NCI-H2029 (cell line): ENCODE measurements at regions not wholly inside any gene's neighbourhood (a gene's known extent, or its start where the extent isn't known, plus 50 kb on each side); places are given as distances from the start of the nearest gene placed in this dataset.
A peak's percentile ranks its signal among the peaks of the same experiment; 100 is the strongest.

Experiments used
- DNase-seq: peaks from one replicate; lab custom pipeline; 2025; lab: John Stamatoyannopoulos, UW

- DNase-seq = no peak
Measured at GRCh38 chr7:7051206-7051877, 131.0 kb upstream of the C1GALT1 start.

GRCh38 chr7:7054252-7054830 lies 128.0 kb upstream of the C1GALT1 start:
- no peak for DNase-seq

GRCh38 chr7:7060828-7061599 lies 121.3 kb upstream of the C1GALT1 start:
- no peak for DNase-seq

GRCh38 chr7:7077945-7078344 lies 104.4 kb upstream of the C1GALT1 start:
- no peak for DNase-seq

- no peak for DNase-seq
Measured at GRCh38 chr7:7080802-7081201, 101.5 kb upstream of the C1GALT1 start.

- no peak for DNase-seq
Measured at GRCh38 chr7:7090460-7090859, 91.9 kb upstream of the C1GALT1 start.

GRCh38 chr7:7098280-7098818 lies 84.0 kb upstream of the C1GALT1 start:
- DNase-seq = no peak

- no peak for DNase-seq
Measured at GRCh38 chr7:7099584-7100014, 82.7 kb upstream of the C1GALT1 start.

GRCh38 chr7:7100432-7100849 lies 81.9 kb upstream of the C1GALT1 start:
- no peak for DNase-seq

- DNase-seq = no peak
Measured at GRCh38 chr7:7102906-7103305, 79.4 kb upstream of the C1GALT1 start.

GRCh38 chr7:7103343-7104313 lies 78.7 kb upstream of the C1GALT1 start:
- peak; percentile 47 for DNase-seq

GRCh38 chr7:7104314-7104698 lies 78.0 kb upstream of the C1GALT1 start:
- no peak for DNase-seq

GRCh38 chr7:7104971-7105370 lies 77.4 kb upstream of the C1GALT1 start:
- DNase-seq = no peak

GRCh38 chr7:7105800-7106582 lies 76.4 kb upstream of the C1GALT1 start:
- DNase-seq = no peak

GRCh38 chr7:7108931-7109330 lies 73.4 kb upstream of the C1GALT1 start:
- no peak for DNase-seq

- DNase-seq = no peak
Measured at GRCh38 chr7:7109934-7110333, 72.4 kb upstream of the C1GALT1 start.

- no peak for DNase-seq
Measured at GRCh38 chr7:7110706-7111105, 71.6 kb upstream of the C1GALT1 start.

- no peak for DNase-seq
Measured at GRCh38 chr7:7112868-7113267, 69.5 kb upstream of the C1GALT1 start.

GRCh38 chr7:7114575-7115291 lies 67.6 kb upstream of the C1GALT1 start:
- peak; percentile 86 for DNase-seq

- no peak for DNase-seq
Measured at GRCh38 chr7:7117935-7118586, 64.3 kb upstream of the C1GALT1 start.
